Heart right ventricle (tissue), 16 donors: ENCODE measurements at regions not wholly inside any gene's neighbourhood (a gene's known extent, or its start where the extent isn't known, plus 50 kb on each side); places are given as distances from the start of the nearest gene placed in this dataset.

Experiments used
- ATAC-seq, 8 donors: fragments of 200-7000 bp; cut with Tn5 transposase; one replicate each; pipeline ENCODE4 v1.9.1; 2020; ENCODE audit warnings: mild to moderate bottlenecking in 8 of 8, moderate library complexity in 8 of 8, moderate number of reproducible peaks in 1 of 8
- DNase-seq, 2 donors: peaks; one replicate each; pipeline ENCODE4 v3.0.0-alpha.2; 2020
- H3K27ac ChIP-seq, 10 donors: fragments of 200-600 bp; sonication (generic) in 2 of 10; one replicate each; pipeline versions ENCODE4 v1.5.0 to v1.8.0; 2020 to 2022; ENCODE audit warnings: mild to moderate bottlenecking in 3 of 10
- H3K27me3 ChIP-seq, 7 donors: fragments of 200-600 bp; one replicate each; pipeline ENCODE4 v1.8.0; 2021 to 2022; ENCODE audit warnings: mild to moderate bottlenecking in 2 of 7
- H3K36me3 ChIP-seq, 9 donors: fragments of 200-600 bp; sonication (generic) in 1 of 9; one replicate each; pipeline versions ENCODE4 v1.5.0 to v1.8.0; 2020 to 2022; ENCODE audit warnings: mild to moderate bottlenecking in 2 of 9
- H3K4me1 ChIP-seq, 9 donors: fragments of 200-600 bp; sonication (generic) in 1 of 9; one replicate each; pipeline versions ENCODE4 v1.5.0 to v1.8.0; 2020 to 2022; ENCODE audit warnings: mild to moderate bottlenecking in 4 of 9
- H3K4me3 ChIP-seq, 10 donors: fragments of 200-600 bp; sonication (generic) in 2 of 10; one replicate each; pipeline versions ENCODE4 v1.5.0 to v1.8.0; 2020 to 2022; ENCODE audit warnings: mild to moderate bottlenecking in 7 of 10, moderate library complexity in 2 of 10
- H3K9me3 ChIP-seq, 11 donors: fragments of 200-600 bp in 10 of 11; sonication (generic) in 2 of 11; one replicate each; pipeline versions ENCODE4 v1.5.0 to v1.8.0; 2013 to 2022; ENCODE audit warnings: mild to moderate bottlenecking in 2 of 11, control low read depth in 1 of 11, moderate library complexity in 1 of 11
- WGBS, 2 donors: extraction: QIAGEN DNeasy Blood & Tissue Kit; methylation state at CpG; one replicate each; pipeline ENCODE4 v1.1.7; 2013; ENCODE audit warnings: inconsistent platforms in 1 of 2; 5-methylcytosine and 5-hydroxymethylcytosine counted together
- intact Hi-C, 10 donors: fragments of 100-400 bp; cut with DNase I; formaldehyde crosslinking; loops; one replicate each; pipeline versions ENCODE4 v1.11.1 to v1.14.2; 2022
- TF ChIP-seq, protein P1 (sequence below), 9 donors: fragments of 200-600 bp; sonication (generic) in 2 of 9; IDR thresholded peaks; one replicate each; pipeline versions ENCODE4 v1.5.0 to v1.8.0; 2021 to 2022; ENCODE audit warnings: antibody characterized with exemption in 9 of 9, mild to moderate bottlenecking in 5 of 9, moderate library complexity in 1 of 9
- donor health status: Arrhythmogenic right ventricular cardiomyopathy.
- donor health status: ischemic (EF 13 %, LVEDD 7.1; RV severe dilation, severe dysfunction).
- donor health status: healthy with polysubstance abuse.
- donor health status: DM: no; HTN: yes; CAD: no.
- donor health status: DM: no; HTN: no; CAD: no.
- donor health status: ischemic (EF 25% LVEDD 6.9; RV normal size, moderate dysfunction).
- donor health status: ischemic (EF 25% LVEDD 5.7; RV mildly dilated, moderate dysfunction).
- donor health status: healthy.
- donor health status: DM: yes; HTN: yes; CAD: no.
- donor health status: Ischemic cardiomyopathy.
- donor health status: ischemic (EF 35%, LVEDD 5.7; RV mildly dilated, moderate dysfunction).
- donor health status: nonischemic (EF 11% LVEDD 7.7; RV severe dilation, severe dysfunction).
- donor health status: DM: yes; HTN: yes; CAD: no.
- donor health status: PGD.
- donor health status: ischemic (EF 29% LVEDD 5.4; RV normal size, mild dysfunction).
- donor health status: nonischemic (EF 23%, LVEDD 6.1; RV moderate dilation, normal function).

- TF ChIP-seq, protein P1, sequence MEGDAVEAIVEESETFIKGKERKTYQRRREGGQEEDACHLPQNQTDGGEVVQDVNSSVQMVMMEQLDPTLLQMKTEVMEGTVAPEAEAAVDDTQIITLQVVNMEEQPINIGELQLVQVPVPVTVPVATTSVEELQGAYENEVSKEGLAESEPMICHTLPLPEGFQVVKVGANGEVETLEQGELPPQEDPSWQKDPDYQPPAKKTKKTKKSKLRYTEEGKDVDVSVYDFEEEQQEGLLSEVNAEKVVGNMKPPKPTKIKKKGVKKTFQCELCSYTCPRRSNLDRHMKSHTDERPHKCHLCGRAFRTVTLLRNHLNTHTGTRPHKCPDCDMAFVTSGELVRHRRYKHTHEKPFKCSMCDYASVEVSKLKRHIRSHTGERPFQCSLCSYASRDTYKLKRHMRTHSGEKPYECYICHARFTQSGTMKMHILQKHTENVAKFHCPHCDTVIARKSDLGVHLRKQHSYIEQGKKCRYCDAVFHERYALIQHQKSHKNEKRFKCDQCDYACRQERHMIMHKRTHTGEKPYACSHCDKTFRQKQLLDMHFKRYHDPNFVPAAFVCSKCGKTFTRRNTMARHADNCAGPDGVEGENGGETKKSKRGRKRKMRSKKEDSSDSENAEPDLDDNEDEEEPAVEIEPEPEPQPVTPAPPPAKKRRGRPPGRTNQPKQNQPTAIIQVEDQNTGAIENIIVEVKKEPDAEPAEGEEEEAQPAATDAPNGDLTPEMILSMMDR (IDR thresholded peaks at IDR 0.05) = no peak
- Histone ChIP-seq H3K27ac (no peak overlapping the region), H3K27me3 (peaks cover 0 to 52% (median 24%) of the 10 kb centered on the region in 7 donors), H3K4me3 (no peak overlapping the region), H3K36me3 (no peaks in the 10 kb centered on the region), H3K4me1 (no peaks in the 10 kb centered on the region), H3K9me3 (no peaks in the 10 kb centered on the region)
- ATAC-seq (no peak), DNase-seq (no peak)
- WGBS, 2 donors = 76 to 80% methylated on average over 9 of the region's 9 CpGs
- intact Hi-C loops = no loop called here
Measured at GRCh38 chr7:31171216-31171785, 119.2 kb downstream of the ADCYAP1R1 start.
